ENCODE measurements at regions not wholly inside any gene's neighbourhood (a gene's known extent, or its start where the extent isn't known, plus 50 kb on each side); places are given as distances from the start of the nearest gene placed in this dataset.

DNA sequence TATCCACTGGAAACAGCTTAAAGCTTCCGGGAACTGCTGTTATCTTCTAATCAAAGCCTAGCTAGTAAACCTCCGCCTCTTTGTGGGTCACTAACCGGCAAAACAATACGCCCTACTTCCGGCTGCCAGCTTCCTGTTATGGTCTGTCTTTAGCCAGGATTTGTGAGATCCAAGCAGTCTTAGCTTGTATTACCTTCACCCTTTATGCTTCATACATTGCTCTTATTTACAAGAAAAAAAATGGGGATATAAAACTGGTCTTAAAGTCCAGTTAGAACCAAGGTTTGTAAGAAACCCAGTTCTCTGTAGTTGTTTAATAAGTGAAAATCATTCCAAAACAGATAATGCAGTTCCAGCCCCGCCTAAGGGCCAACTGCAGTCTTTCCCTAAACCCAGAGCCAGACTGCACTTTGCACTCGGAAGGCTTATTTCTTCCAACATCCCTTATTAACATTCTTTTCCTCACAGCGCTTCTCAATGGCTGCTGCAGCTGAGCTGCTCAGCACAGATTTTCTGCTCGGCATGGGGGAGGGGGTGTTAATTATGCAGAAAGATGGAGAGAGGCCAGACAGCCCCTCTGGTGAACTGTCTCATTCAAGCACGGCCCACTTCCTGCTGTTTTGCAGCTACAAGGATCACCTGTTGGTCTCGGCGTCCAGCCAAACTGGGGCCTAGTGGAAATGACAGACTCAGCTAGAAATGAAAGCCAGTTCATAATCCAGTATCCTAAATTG is 368.4 kb downstream of the KLF12 start:
- H3K4me1 ChIP-seq (ENCODE audit: control insufficient read depth in 3 of 3, insufficient read depth in 2 of 3, low read depth in 1 of 3, low read length in 2 of 3), result peaks cover 6 to 29% (median 12%) of the 10 kb centered on the region in 3 donors
- H3K27me3 ChIP-seq (ENCODE audit: control insufficient read depth in 3 of 3, insufficient read depth in 3 of 3, low read length in 3 of 3), result no peaks in the 10 kb centered on the region
- H3K36me3 ChIP-seq (ENCODE audit: control insufficient read depth in 3 of 3, insufficient read depth in 2 of 3, low read depth in 1 of 3, low read length in 3 of 3), result no peaks in the 10 kb centered on the region
- WGBS, 3 donors, result 1 to 4% (median 3%) methylated on average over 12 of the region's 12 CpGs
- peak overlapping the region; percentile 61 to 83 (median 77) for H3K27ac ChIP-seq (ENCODE audit: low read depth in 1 of 3, low read length in 2 of 3)
- H3K4me3 ChIP-seq (ENCODE audit: low read depth in 1 of 3, low read length in 3 of 3), result peak overlapping the region in 2 of 3 donors; percentile 4 to 8
- H3K9me3 ChIP-seq (ENCODE audit: control insufficient read depth in 2 of 2, insufficient read depth in 1 of 2, low read depth in 1 of 2, low read length in 1 of 2), result no peaks in the 10 kb centered on the region
- FAIRE-seq (no peak), DNase-seq (peak; percentile 75 to 87)

DNA sequence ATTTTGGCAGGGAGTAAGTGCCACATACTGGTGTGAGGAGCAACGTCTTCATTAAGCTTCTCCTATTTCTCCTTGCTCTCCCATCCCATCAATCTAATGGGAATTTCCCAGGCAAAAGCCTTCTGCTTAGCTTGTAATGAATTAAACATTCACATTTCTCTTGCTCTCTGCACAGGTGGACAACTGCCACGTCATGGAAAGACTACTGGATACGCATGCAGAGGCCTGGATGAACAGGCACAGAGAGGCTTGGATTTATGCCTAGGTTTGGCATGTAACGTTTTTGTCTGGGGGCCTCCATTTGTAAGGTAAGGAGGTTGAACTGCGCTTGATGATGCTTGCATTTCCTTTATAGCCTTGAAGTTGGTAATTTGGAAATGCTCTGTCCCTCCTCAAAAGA is 374.8 kb downstream of the KLF12 start:
- 92 to 94% (median 93%) methylated on average over 5 of the region's 5 CpGs for WGBS, 3 donors
- no peaks in the 10 kb centered on the region for H3K4me1 ChIP-seq (ENCODE audit: control insufficient read depth in 3 of 3, insufficient read depth in 2 of 3, low read depth in 1 of 3, low read length in 2 of 3)

GRCh38 chr13:73757481-73758233 is 376.5 kb downstream of the KLF12 start:
- H3K36me3 ChIP-seq (ENCODE audit: control insufficient read depth in 3 of 3, insufficient read depth in 2 of 3, low read depth in 1 of 3, low read length in 3 of 3), result no peaks in the 10 kb centered on the region
- 85 to 98% (median 97%) methylated on average over 2 of the region's 2 CpGs for WGBS, 3 donors
- no peak overlapping the region for H3K4me3 ChIP-seq (ENCODE audit: low read depth in 1 of 3, low read length in 3 of 3)
- H3K27ac ChIP-seq (ENCODE audit: low read depth in 1 of 3, low read length in 2 of 3), result no peak overlapping the region
- H3K27me3 ChIP-seq (ENCODE audit: control insufficient read depth in 3 of 3, insufficient read depth in 3 of 3, low read length in 3 of 3), result no peaks in the 10 kb centered on the region
- H3K4me1 ChIP-seq (ENCODE audit: control insufficient read depth in 3 of 3, insufficient read depth in 2 of 3, low read depth in 1 of 3, low read length in 2 of 3), result no peaks in the 10 kb centered on the region
- FAIRE-seq, result no peak
- no peak for DNase-seq
- H3K9me3 ChIP-seq (ENCODE audit: control insufficient read depth in 2 of 2, insufficient read depth in 1 of 2, low read depth in 1 of 2, low read length in 1 of 2), result no peaks in the 10 kb centered on the region

More for the DNA sequence above, 374.8 kb downstream of the KLF12 start:
- no peaks in the 10 kb centered on the region for H3K9me3 ChIP-seq (ENCODE audit: control insufficient read depth in 2 of 2, insufficient read depth in 1 of 2, low read depth in 1 of 2, low read length in 1 of 2)
- H3K36me3 ChIP-seq (ENCODE audit: control insufficient read depth in 3 of 3, insufficient read depth in 2 of 3, low read depth in 1 of 3, low read length in 3 of 3), result no peaks in the 10 kb centered on the region
- no peak overlapping the region for H3K4me3 ChIP-seq (ENCODE audit: low read depth in 1 of 3, low read length in 3 of 3)
- H3K27ac ChIP-seq (ENCODE audit: low read depth in 1 of 3, low read length in 2 of 3), result no peak overlapping the region
- H3K27me3 ChIP-seq (ENCODE audit: control insufficient read depth in 3 of 3, insufficient read depth in 3 of 3, low read length in 3 of 3), result no peaks in the 10 kb centered on the region
- FAIRE-seq, result no peak
- no peak for DNase-seq

- H3K36me3 ChIP-seq (ENCODE audit: control insufficient read depth in 3 of 3, insufficient read depth in 2 of 3, low read depth in 1 of 3, low read length in 3 of 3), result no peaks in the 10 kb centered on the region
- H3K27ac ChIP-seq (ENCODE audit: low read depth in 1 of 3, low read length in 2 of 3), result no peak overlapping the region
- DNase-seq, result peak; percentile 80 to 83
- H3K4me1 ChIP-seq (ENCODE audit: control insufficient read depth in 3 of 3, insufficient read depth in 2 of 3, low read depth in 1 of 3, low read length in 2 of 3), result no peaks in the 10 kb centered on the region
- H3K27me3 ChIP-seq (ENCODE audit: control insufficient read depth in 3 of 3, insufficient read depth in 3 of 3, low read length in 3 of 3), result no peaks in the 10 kb centered on the region
- no peak for FAIRE-seq
- WGBS, 3 donors, result 58 to 62% (median 61%) methylated on average over 3 of the region's 3 CpGs
- H3K4me3 ChIP-seq (ENCODE audit: low read depth in 1 of 3, low read length in 3 of 3), result no peak overlapping the region
- no peaks in the 10 kb centered on the region for H3K9me3 ChIP-seq (ENCODE audit: control insufficient read depth in 2 of 2, insufficient read depth in 1 of 2, low read depth in 1 of 2, low read length in 1 of 2)
Observed at GRCh38 chr13:73754727-73755292, 379.4 kb downstream of the KLF12 start.

DNA sequence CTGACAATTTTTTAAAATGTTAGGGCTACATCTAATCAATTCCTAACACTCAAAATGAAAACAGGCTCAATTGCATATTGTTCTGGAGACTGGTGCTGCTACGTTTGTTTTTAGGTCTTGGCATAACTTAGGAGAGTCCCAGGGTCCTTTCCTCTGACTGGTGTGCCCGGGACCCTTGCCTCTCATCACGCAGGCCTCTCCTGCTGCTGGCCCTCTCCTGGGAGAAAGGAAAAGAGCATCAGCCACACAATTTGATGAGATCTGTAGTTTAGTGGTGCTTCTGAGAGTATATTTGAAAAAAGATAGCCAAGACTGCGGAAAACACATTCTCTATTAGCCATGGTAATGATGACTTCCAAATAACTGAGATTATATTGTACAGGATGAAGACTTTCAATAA is 380.0 kb downstream of the KLF12 start:
- H3K9me3 ChIP-seq (ENCODE audit: control insufficient read depth in 2 of 2, insufficient read depth in 1 of 2, low read depth in 1 of 2, low read length in 1 of 2), result no peaks in the 10 kb centered on the region
- H3K36me3 ChIP-seq (ENCODE audit: control insufficient read depth in 3 of 3, insufficient read depth in 2 of 3, low read depth in 1 of 3, low read length in 3 of 3), result no peaks in the 10 kb centered on the region
- H3K4me1 ChIP-seq (ENCODE audit: control insufficient read depth in 3 of 3, insufficient read depth in 2 of 3, low read depth in 1 of 3, low read length in 2 of 3), result no peaks in the 10 kb centered on the region
- FAIRE-seq (no peak), DNase-seq (no peak)
- 43 to 55% (median 44%) methylated on average over 4 of the region's 4 CpGs for WGBS, 3 donors
- H3K4me3 ChIP-seq (ENCODE audit: low read depth in 1 of 3, low read length in 3 of 3), result no peak overlapping the region
- H3K27me3 ChIP-seq (ENCODE audit: control insufficient read depth in 3 of 3, insufficient read depth in 3 of 3, low read length in 3 of 3), result no peaks in the 10 kb centered on the region
- no peak overlapping the region for H3K27ac ChIP-seq (ENCODE audit: low read depth in 1 of 3, low read length in 2 of 3)

DNA sequence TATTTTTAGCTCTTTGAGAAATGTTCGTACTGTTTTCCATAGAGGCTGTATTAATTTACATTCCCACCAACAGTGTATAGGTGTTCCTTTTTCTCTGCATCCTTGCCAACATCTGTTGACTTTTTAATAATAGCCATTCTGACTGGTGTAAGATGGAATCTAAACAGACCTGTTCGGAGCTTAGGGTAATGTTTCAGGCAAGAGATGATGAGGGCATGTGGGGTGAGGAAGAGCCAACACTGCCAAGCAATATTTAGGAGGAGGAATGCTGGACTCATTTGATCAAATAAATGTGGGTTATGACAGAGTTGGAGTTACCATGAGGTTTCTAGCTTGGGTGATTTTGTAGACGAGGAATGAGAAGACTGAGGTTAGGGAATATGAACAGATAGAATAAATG is 382.9 kb downstream of the KLF12 start:
- FAIRE-seq, result no peak

GRCh38 chr13:73748404-73748803 is 385.8 kb downstream of the KLF12 start:
- WGBS, 3 donors, result 96 to 100% (median 100%) methylated on average over 1 of the region's 1 CpG
- H3K27me3 ChIP-seq (ENCODE audit: control insufficient read depth in 3 of 3, insufficient read depth in 3 of 3, low read length in 3 of 3), result no peaks in the 10 kb centered on the region
- H3K27ac ChIP-seq (ENCODE audit: low read depth in 1 of 3, low read length in 2 of 3), result no peak overlapping the region
- no peak for FAIRE-seq
- H3K4me3 ChIP-seq (ENCODE audit: low read depth in 1 of 3, low read length in 3 of 3), result no peak overlapping the region
- H3K9me3 ChIP-seq (ENCODE audit: control insufficient read depth in 2 of 2, insufficient read depth in 1 of 2, low read depth in 1 of 2, low read length in 1 of 2), result peaks cover 0 to 5% of the 10 kb centered on the region in 2 donors
- H3K36me3 ChIP-seq (ENCODE audit: control insufficient read depth in 3 of 3, insufficient read depth in 2 of 3, low read depth in 1 of 3, low read length in 3 of 3), result peaks cover 0 to 2% (median 0%) of the 10 kb centered on the region in 3 donors
- no peak for DNase-seq
- H3K4me1 ChIP-seq (ENCODE audit: control insufficient read depth in 3 of 3, insufficient read depth in 2 of 3, low read depth in 1 of 3, low read length in 2 of 3), result no peaks in the 10 kb centered on the region

More for the DNA sequence above, 382.9 kb downstream of the KLF12 start:
- H3K4me1 ChIP-seq (ENCODE audit: control insufficient read depth in 3 of 3, insufficient read depth in 2 of 3, low read depth in 1 of 3, low read length in 2 of 3), result no peaks in the 10 kb centered on the region
- H3K4me3 ChIP-seq (ENCODE audit: low read depth in 1 of 3, low read length in 3 of 3), result no peak overlapping the region
- H3K27ac ChIP-seq (ENCODE audit: low read depth in 1 of 3, low read length in 2 of 3), result no peak overlapping the region
- 93 to 97% (median 94%) methylated on average over 3 of the region's 3 CpGs for WGBS, 3 donors
- peaks cover 0 to 5% of the 10 kb centered on the region in 2 donors for H3K9me3 ChIP-seq (ENCODE audit: control insufficient read depth in 2 of 2, insufficient read depth in 1 of 2, low read depth in 1 of 2, low read length in 1 of 2)
- H3K36me3 ChIP-seq (ENCODE audit: control insufficient read depth in 3 of 3, insufficient read depth in 2 of 3, low read depth in 1 of 3, low read length in 3 of 3), result peaks cover 0 to 2% (median 0%) of the 10 kb centered on the region in 3 donors
- H3K27me3 ChIP-seq (ENCODE audit: control insufficient read depth in 3 of 3, insufficient read depth in 3 of 3, low read length in 3 of 3), result no peaks in the 10 kb centered on the region
- DNase-seq, result no peak

DNA sequence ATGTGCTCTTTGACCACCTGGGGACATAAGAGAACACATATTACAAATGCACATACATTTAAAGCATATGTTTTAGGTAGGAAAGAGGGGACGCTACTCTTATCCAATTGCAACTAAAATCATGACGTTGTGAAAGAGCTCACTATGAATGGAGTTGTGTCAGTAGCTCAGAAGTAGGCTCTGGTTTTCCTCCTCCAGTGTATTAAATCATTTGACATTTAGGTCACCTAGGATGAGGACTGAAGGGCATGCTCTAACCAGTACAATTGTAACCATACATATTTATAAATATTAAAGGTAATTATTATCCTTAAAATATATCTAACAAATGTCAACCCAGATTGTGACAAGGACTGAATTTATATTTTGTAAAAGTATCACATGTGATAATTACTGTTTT is 389.0 kb downstream of the KLF12 start:
- Histone ChIP-seq H3K4me3 (ENCODE audit: low read depth in 1 of 3, low read length in 3 of 3) (no peak overlapping the region), H3K27ac (ENCODE audit: low read depth in 1 of 3, low read length in 2 of 3) (no peak overlapping the region), H3K27me3 (ENCODE audit: control insufficient read depth in 3 of 3, insufficient read depth in 3 of 3, low read length in 3 of 3) (no peaks in the 10 kb centered on the region), H3K4me1 (ENCODE audit: control insufficient read depth in 3 of 3, insufficient read depth in 2 of 3, low read depth in 1 of 3, low read length in 2 of 3) (no peaks in the 10 kb centered on the region), H3K9me3 (ENCODE audit: control insufficient read depth in 2 of 2, insufficient read depth in 1 of 2, low read depth in 1 of 2, low read length in 1 of 2) (peaks cover 0 to 5% of the 10 kb centered on the region in 2 donors), H3K36me3 (ENCODE audit: control insufficient read depth in 3 of 3, insufficient read depth in 2 of 3, low read depth in 1 of 3, low read length in 3 of 3) (peaks cover 0 to 2% (median 0%) of the 10 kb centered on the region in 3 donors)
- 84 to 95% (median 90%) methylated on average over 2 of the region's 2 CpGs for WGBS, 3 donors
- FAIRE-seq, result no peak
- no peak for DNase-seq

Measured in small intestine (tissue), 7 donors.